KMS-11 (cell line): ENCODE measurements at regions not wholly inside any gene's neighbourhood (a gene's known extent, or its start where the extent isn't known, plus 50 kb on each side); places are given as distances from the start of the nearest gene placed in this dataset.

ENCODE experiments used
- H2AFZ ChIP-seq: fragments of 200-600 bp; sonication (generic); 2 replicates; pipeline ENCODE4 v1.6.1; 2016; ENCODE audit warnings: antibody characterized with exemption, mixed run types, low read depth
- H3K27ac ChIP-seq: fragments of 200-600 bp; sonication (generic); 2 replicates; pipeline ENCODE4 v1.6.1; 2016; ENCODE audit warnings: mild to moderate bottlenecking, mixed run types
- H3K27me3 ChIP-seq: fragments of 200-600 bp; sonication (generic); 2 replicates; pipeline ENCODE4 v1.6.1; 2017; ENCODE audit warnings: mild to moderate bottlenecking, low read depth, mixed run types, moderate library complexity; ENCODE audit not compliant: insufficient read depth
- H3K36me3 ChIP-seq: fragments of 200-600 bp; sonication (generic); 2 replicates; pipeline ENCODE4 v1.6.1; 2017; ENCODE audit warnings: mild to moderate bottlenecking, mixed run types; ENCODE audit not compliant: insufficient read depth
- H3K4me1 ChIP-seq: fragments of 200-600 bp; sonication (generic); 2 replicates; pipeline ENCODE4 v1.6.1; 2016; ENCODE audit warnings: mild to moderate bottlenecking, low read depth, mixed run types; ENCODE audit not compliant: poor library complexity, severe bottlenecking
- H3K4me2 ChIP-seq: fragments of 200-600 bp; sonication (generic); 2 replicates; pipeline ENCODE4 v1.7.0; 2016; ENCODE audit warnings: mild to moderate bottlenecking, mixed run types
- H3K4me3 ChIP-seq: fragments of 200-600 bp; sonication (generic); IDR thresholded peaks from 2 replicates; pipeline ENCODE4 v1.6.1; 2017; ENCODE audit warnings: low read depth, low read length, mixed read lengths; ENCODE audit not compliant: insufficient read depth
- H3K79me2 ChIP-seq: fragments of 200-600 bp; sonication (generic); 2 replicates; pipeline ENCODE4 v1.6.1; 2016; ENCODE audit warnings: low read depth, mixed run types; ENCODE audit not compliant: insufficient read depth
- H3K9ac ChIP-seq: fragments of 200-600 bp; sonication (generic); 2 replicates; pipeline ENCODE4 v1.6.1; 2016; ENCODE audit warnings: mild to moderate bottlenecking, mixed run types
- H4K20me1 ChIP-seq: fragments of 200-600 bp; sonication (generic); 2 replicates; pipeline ENCODE4 v1.6.1; 2016; ENCODE audit warnings: mild to moderate bottlenecking, mixed run types; ENCODE audit not compliant: insufficient read depth
- CTCF ChIP-seq: fragments of 200-600 bp; sonication (generic); conservative IDR thresholded peaks from 2 replicates; pipeline ENCODE4 v1.6.1; 2017; ENCODE audit warnings: low read depth, mild to moderate bottlenecking, antibody characterized with exemption, low read length, moderate library complexity, mixed read lengths

GRCh38 chr2:59690849-59691248 is 862.6 kb downstream of the BCL11A start:
- Histone ChIP-seq H3K27ac (no peak overlapping the region), H3K4me3 (no peak overlapping the region), H3K36me3 (no peaks in the 10 kb centered on the region), H2AFZ (no peak overlapping the region), H3K4me2 (no peak overlapping the region), H3K9ac (no peak overlapping the region), H4K20me1 (no peaks in the 10 kb centered on the region), H3K27me3 (no peaks in the 10 kb centered on the region), H3K4me1 (no peaks in the 10 kb centered on the region), H3K79me2 (no peaks in the 10 kb centered on the region)
- no peak for TF ChIP-seq CTCF

DNA sequence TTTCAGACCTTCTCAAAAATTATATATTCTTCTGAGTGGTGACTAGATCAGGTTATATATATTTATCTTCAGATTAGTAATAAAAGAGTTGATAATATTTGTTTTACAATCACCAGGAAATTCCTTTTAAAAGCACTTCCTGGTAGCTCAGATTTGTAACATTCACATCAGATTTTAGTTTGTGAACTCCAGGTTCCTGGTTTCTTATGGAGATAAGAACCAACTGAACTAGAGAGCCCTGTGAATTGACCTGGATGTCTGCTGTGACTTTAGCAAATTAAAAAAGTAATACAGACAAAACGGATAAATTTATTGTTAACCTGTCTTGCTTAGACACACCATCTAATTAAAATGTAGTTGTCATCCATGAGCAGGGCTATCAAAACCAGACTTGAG is 868.7 kb downstream of the BCL11A start:
- Histone ChIP-seq H3K27ac (no peak overlapping the region), H3K4me1 (no peaks in the 10 kb centered on the region), H3K79me2 (no peaks in the 10 kb centered on the region), H4K20me1 (no peaks in the 10 kb centered on the region), H3K36me3 (no peaks in the 10 kb centered on the region), H3K9ac (no peak overlapping the region), H3K4me3 (no peak overlapping the region), H2AFZ (no peak overlapping the region), H3K4me2 (no peak overlapping the region), H3K27me3 (no peaks in the 10 kb centered on the region)
- TF ChIP-seq CTCF: no peak

- no peak for TF ChIP-seq CTCF
These were observed 869.2 kb downstream of the BCL11A start for GRCh38 chr2:59684116-59684770.

DNA sequence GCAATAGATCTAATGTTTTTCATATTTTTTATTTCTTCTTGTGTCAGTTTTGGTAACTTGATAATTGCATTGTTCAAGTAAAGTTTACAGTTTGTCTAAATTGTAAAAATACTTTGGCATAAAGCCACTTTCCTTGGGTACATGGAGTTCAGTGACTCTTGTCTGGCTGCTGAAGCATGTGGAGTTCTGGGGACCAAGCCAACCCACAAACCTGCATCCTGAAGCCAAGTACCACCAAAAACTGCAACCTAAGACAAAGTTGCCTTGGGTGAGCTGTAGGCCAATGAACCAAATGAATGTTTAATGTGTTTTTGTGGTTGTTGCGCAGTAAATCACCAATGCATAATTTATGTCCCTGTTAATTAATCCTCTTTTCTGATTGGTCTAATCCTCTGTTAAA is 872.6 kb downstream of the BCL11A start:
- H2AFZ ChIP-seq: no peak overlapping the region
- no peaks in the 10 kb centered on the region for H3K36me3 ChIP-seq
- H3K4me2 ChIP-seq: no peak overlapping the region
- H3K27me3 ChIP-seq: no peaks in the 10 kb centered on the region
- no peak overlapping the region for H3K27ac ChIP-seq
- no peaks in the 10 kb centered on the region for H3K4me1 ChIP-seq
- no peak for TF ChIP-seq CTCF
- no peak overlapping the region for H3K9ac ChIP-seq
- no peak overlapping the region for H3K4me3 ChIP-seq
- no peaks in the 10 kb centered on the region for H3K79me2 ChIP-seq
- no peaks in the 10 kb centered on the region for H4K20me1 ChIP-seq

More at GRCh38 chr2:59684116-59684770, 869.2 kb downstream of the BCL11A start:
- Histone ChIP-seq H3K9ac (no peak overlapping the region), H3K79me2 (no peaks in the 10 kb centered on the region), H3K36me3 (no peaks in the 10 kb centered on the region), H2AFZ (no peak overlapping the region), H3K4me3 (no peak overlapping the region), H3K27ac (no peak overlapping the region), H3K4me1 (no peaks in the 10 kb centered on the region), H3K27me3 (no peaks in the 10 kb centered on the region), H3K4me2 (no peak overlapping the region), H4K20me1 (no peaks in the 10 kb centered on the region)
